PC-9 (cell line): ENCODE measurements at regions not wholly inside any gene's neighbourhood (a gene's known extent, or its start where the extent isn't known, plus 50 kb on each side); places are given as distances from the start of the nearest gene placed in this dataset.
A peak's percentile ranks its signal among the peaks of the same experiment; 100 is the strongest.

Source experiments
- BruUV-seq: library from RNA; stranded (reverse); fragments of 400-500 nt; replicated peaks from 2 replicates; lab custom pipeline; 2021; lab: Mats Ljungman, UMichigan
- CTCF ChIA-PET: fragments of 300-600 bp; sonication (Branson Sonifier 250); formaldehyde crosslinking; loops from one replicate; lab custom pipeline; 2022; ENCODE audit warnings: antibody characterized with exemption; lab: Charles Lee
- POLR2A ChIA-PET: fragments of 300-600 bp; sonication (Branson Sonifier 250); formaldehyde crosslinking; loops from one replicate; lab custom pipeline; 2022; ENCODE audit warnings: antibody characterized with exemption; ENCODE audit not compliant: unreplicated experiment; lab: Charles Lee
- DNase-seq, 2 experiments: peaks; one replicate each; pipeline versions ENCODE4 v3.0.0 to v3.0.0-alpha.2; 2015 to 2022; ENCODE audit warnings: mixed read lengths in 1 of 2
- H2AFZ ChIP-seq: fragments of 200-600 bp; sonication (generic); 2 replicates; pipeline ENCODE4 v1.8.1; 2017; ENCODE audit warnings: antibody characterized with exemption
- H3F3A ChIP-seq: fragments of 200-600 bp; sonication (generic); 2 replicates; pipeline ENCODE4 v1.8.1; 2017; ENCODE audit warnings: antibody characterized with exemption, mild to moderate bottlenecking, low read depth; ENCODE audit not compliant: insufficient read depth
- H3K27ac ChIP-seq: fragments of 200-600 bp; sonication (generic); 2 replicates; pipeline ENCODE4 v1.6.1; 2016; ENCODE audit warnings: mixed run types
- H3K27me3 ChIP-seq: fragments of 200-600 bp; sonication (generic); 2 replicates; pipeline ENCODE4 v1.6.1; 2016; ENCODE audit warnings: low read depth, mixed run types; ENCODE audit not compliant: insufficient read depth
- H3K36me3 ChIP-seq: fragments of 200-600 bp; sonication (generic); 2 replicates; pipeline ENCODE4 v1.6.1; 2016; ENCODE audit warnings: low read depth, mixed run types
- H3K4me1 ChIP-seq: fragments of 200-600 bp; sonication (generic); replicated peaks from 2 replicates; pipeline ENCODE4 v1.6.1; 2016; ENCODE audit warnings: mixed run types; ENCODE audit not compliant: insufficient read depth
- H3K4me2 ChIP-seq: fragments of 200-600 bp; sonication (generic); 2 replicates; pipeline ENCODE4 v1.6.1; 2017; ENCODE audit warnings: mixed run types
- H3K4me3 ChIP-seq: fragments of 200-600 bp; sonication (generic); 2 replicates; pipeline ENCODE4 v1.6.1; 2016; ENCODE audit warnings: mixed run types
- H3K79me2 ChIP-seq: fragments of 200-600 bp; sonication (generic); 2 replicates; pipeline ENCODE4 v1.6.1; 2017; ENCODE audit warnings: low read depth, mixed run types
- H3K9me2 ChIP-seq: fragments of 200-600 bp; sonication (generic); 2 replicates; pipeline ENCODE4 v1.8.1; 2017; ENCODE audit warnings: mild to moderate bottlenecking; ENCODE audit not compliant: insufficient read depth
- H3K9me3 ChIP-seq: fragments of 200-600 bp; sonication (generic); 2 replicates; pipeline ENCODE4 v1.8.1; 2016; ENCODE audit warnings: low read depth; ENCODE audit not compliant: insufficient read depth
- H4K20me1 ChIP-seq: fragments of 200-600 bp; sonication (generic); 2 replicates; pipeline ENCODE4 v1.8.1; 2017; ENCODE audit not compliant: insufficient read depth
- CTCF ChIP-seq: fragments of 200-600 bp; sonication (generic); conservative IDR thresholded peaks from 2 replicates; pipeline ENCODE4 v1.6.1; 2017; ENCODE audit warnings: mixed run types, antibody characterized with exemption, mild to moderate bottlenecking, moderate library complexity
- EZH2 ChIP-seq: fragments of 200-600 bp; sonication (generic); IDR thresholded peaks from 2 replicates; pipeline ENCODE4 v1.8.0; 2017; ENCODE audit warnings: antibody characterized with exemption, low read depth
- intact Hi-C: fragments of 100-400 bp; cut with micrococcal nuclease; formaldehyde crosslinking; loops from one replicate; pipeline ENCODE4 v1.10.0; 2022; ENCODE audit not compliant: unreplicated experiment

GRCh38 chr9:107750741-107751566 lies 261.4 kb upstream of the KLF4 start:
- H3K4me3 ChIP-seq, result peak overlapping the region; percentile 25; the same call in 1 of the 2 replicates

GRCh38 chr9:107749787-107750444 lies 260.3 kb upstream of the KLF4 start:
- H3K36me3 ChIP-seq, result no peaks in the 10 kb centered on the region
- H3K27me3 ChIP-seq, result no peaks in the 10 kb centered on the region
- ChIA-PET CTCF (no interaction called here), POLR2A (interaction anchor here (0.6 kb wide), 1 partner anchor 831 kb away, joined by 6 read pairs; no protein-coding TSS in a partner anchor)
- no peak for TF ChIP-seq CTCF
- no peak for TF ChIP-seq EZH2
- peak overlapping the region; percentile 66 for H3K4me2 ChIP-seq
- peak overlapping the region; percentile 99 for H3K27ac ChIP-seq
- H3K4me1 ChIP-seq, result peaks cover 62% of the 10 kb centered on the region
- H2AFZ ChIP-seq, result 0 out of 2 replicates have a peak overlapping the region, but pooled peaks have one; percentile 4
- intact Hi-C loops, result loop anchor here (1.0 to 10.0 kb wide), 9 partner anchors 39 to 1065 kb away; partner anchors contain the start of gene RAD23B
- peak; percentile 86 to 87 for DNase-seq
- TSS peak; percentile 15 for BruUV-seq
- H3F3A ChIP-seq, result peaks cover 42% of the 10 kb centered on the region
- H3K79me2 ChIP-seq, result no peaks in the 10 kb centered on the region
- H3K9me3 ChIP-seq, result no peaks in the 10 kb centered on the region
- H3K9me2 ChIP-seq, result no peaks in the 10 kb centered on the region
- no peaks in the 10 kb centered on the region for H4K20me1 ChIP-seq
- H3K4me3 ChIP-seq, result peak overlapping the region; percentile 25; the same call in 1 of the 2 replicates

More at GRCh38 chr9:107750741-107751566, 261.4 kb upstream of the KLF4 start:
- Histone ChIP-seq H3K4me2 (peak overlapping the region; percentile 66), H3K9me2 (no peaks in the 10 kb centered on the region), H3K4me1 (peaks cover 69% of the 10 kb centered on the region), H3K79me2 (no peaks in the 10 kb centered on the region), H2AFZ (no peak overlapping the region), H3K9me3 (no peaks in the 10 kb centered on the region), H3K27me3 (no peaks in the 10 kb centered on the region), H4K20me1 (no peaks in the 10 kb centered on the region), H3K36me3 (no peaks in the 10 kb centered on the region), H3F3A (peaks cover 49% of the 10 kb centered on the region), H3K27ac (peak overlapping the region; percentile 99)
- peak; percentile 82 to 95 for DNase-seq
- ChIA-PET CTCF (interaction anchor here (0.9 to 1.1 kb wide), 2 partner anchors 39 to 267 kb away, joined by 3 read pairs; no protein-coding TSS in a partner anchor), POLR2A (interaction anchor here (0.6 to 0.7 kb wide), 6 partner anchors 231 to 830 kb away, joined by 3 to 9 read pairs (median 4); no protein-coding TSS in a partner anchor)
- no TSS peak for BruUV-seq
- intact Hi-C loops, result loop anchor here (1.0 to 10.0 kb wide), 9 partner anchors 40 to 1064 kb away; partner anchors contain the start of gene RAD23B
- TF ChIP-seq EZH2 (no peak), CTCF (no peak)

GRCh38 chr9:107744873-107745272 lies 255.3 kb upstream of the KLF4 start:
- Histone ChIP-seq H3K4me1 (peaks cover 21% of the 10 kb centered on the region), H3K9me2 (0 out of 2 replicates have a peak, but pooled peaks cover 3% of the 10 kb centered on the region), H3K27ac (no peak overlapping the region), H3F3A (peaks cover 10% of the 10 kb centered on the region), H2AFZ (no peak overlapping the region), H3K4me2 (no peak overlapping the region), H4K20me1 (no peaks in the 10 kb centered on the region), H3K79me2 (no peaks in the 10 kb centered on the region), H3K27me3 (no peaks in the 10 kb centered on the region), H3K36me3 (no peaks in the 10 kb centered on the region), H3K4me3 (no peak overlapping the region), H3K9me3 (no peaks in the 10 kb centered on the region)
- no peak for DNase-seq
- no peak for TF ChIP-seq EZH2
- no peak for TF ChIP-seq CTCF
- ChIA-PET POLR2A (no interaction called here), CTCF (no interaction called here)
- intact Hi-C loops, result no loop called here
- BruUV-seq, result no TSS peak
